ENCODE measurements at regions not wholly inside any gene's neighbourhood (a gene's known extent, or its start where the extent isn't known, plus 50 kb on each side); places are given as distances from the start of the nearest gene placed in this dataset.

DNA sequence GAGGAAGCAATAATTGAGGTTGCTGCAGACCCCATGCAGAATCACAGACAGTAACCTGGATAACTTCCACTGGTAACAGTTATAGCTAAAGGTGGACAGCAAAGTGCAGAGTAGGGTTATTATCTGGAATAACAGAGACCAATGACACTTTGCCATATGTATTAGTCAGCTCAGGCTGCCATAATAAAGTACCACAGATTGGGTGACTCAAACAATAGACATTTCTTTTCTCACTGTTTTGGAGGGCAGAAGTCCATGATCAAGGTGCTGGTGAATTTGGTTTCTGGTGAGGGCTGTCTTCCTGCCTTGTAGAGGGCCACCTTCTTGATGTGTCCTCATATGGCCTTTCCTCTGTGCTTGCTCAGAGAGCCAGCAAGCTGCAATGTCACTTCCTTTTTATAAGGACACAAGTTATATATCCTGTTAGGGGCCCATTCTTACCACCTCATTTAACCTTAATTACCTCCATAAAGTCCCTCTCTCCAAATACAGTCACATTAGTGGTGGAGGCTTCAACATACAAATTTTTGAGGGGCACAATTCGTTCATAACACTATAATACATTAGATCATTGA, 191.0 kb upstream of the LRP1B start:
- 44 to 71% (median 55%) methylated on average over 1 of the region's 1 CpG for WGBS, 5 donors
- Histone ChIP-seq H3K4me1 (no peaks in the 10 kb centered on the region), H3K27ac (no peak overlapping the region), H3K4me3 (no peak overlapping the region), H3K9me3 (no peaks in the 10 kb centered on the region), H3K27me3 (replicated peaks in 1 of 7) (no peaks in the 10 kb centered on the region), H3K36me3 (no peaks in the 10 kb centered on the region)
- intact Hi-C loops (cut with DNase I; ENCODE audit: low total_unique reads): no loop called here
- TF ChIP-seq, protein P1, sequence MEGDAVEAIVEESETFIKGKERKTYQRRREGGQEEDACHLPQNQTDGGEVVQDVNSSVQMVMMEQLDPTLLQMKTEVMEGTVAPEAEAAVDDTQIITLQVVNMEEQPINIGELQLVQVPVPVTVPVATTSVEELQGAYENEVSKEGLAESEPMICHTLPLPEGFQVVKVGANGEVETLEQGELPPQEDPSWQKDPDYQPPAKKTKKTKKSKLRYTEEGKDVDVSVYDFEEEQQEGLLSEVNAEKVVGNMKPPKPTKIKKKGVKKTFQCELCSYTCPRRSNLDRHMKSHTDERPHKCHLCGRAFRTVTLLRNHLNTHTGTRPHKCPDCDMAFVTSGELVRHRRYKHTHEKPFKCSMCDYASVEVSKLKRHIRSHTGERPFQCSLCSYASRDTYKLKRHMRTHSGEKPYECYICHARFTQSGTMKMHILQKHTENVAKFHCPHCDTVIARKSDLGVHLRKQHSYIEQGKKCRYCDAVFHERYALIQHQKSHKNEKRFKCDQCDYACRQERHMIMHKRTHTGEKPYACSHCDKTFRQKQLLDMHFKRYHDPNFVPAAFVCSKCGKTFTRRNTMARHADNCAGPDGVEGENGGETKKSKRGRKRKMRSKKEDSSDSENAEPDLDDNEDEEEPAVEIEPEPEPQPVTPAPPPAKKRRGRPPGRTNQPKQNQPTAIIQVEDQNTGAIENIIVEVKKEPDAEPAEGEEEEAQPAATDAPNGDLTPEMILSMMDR (IDR thresholded peaks at IDR 0.05 in 8 of 11, conservative IDR thresholded peaks at IDR 0.05 in 3 of 11): no peak
- TF ChIP-seq POLR2A (IDR thresholded peaks at IDR 0.05) (no peak), POLR2AphosphoS5 (IDR thresholded peaks at IDR 0.05) (no peak)
- DNase-seq: no peak

DNA sequence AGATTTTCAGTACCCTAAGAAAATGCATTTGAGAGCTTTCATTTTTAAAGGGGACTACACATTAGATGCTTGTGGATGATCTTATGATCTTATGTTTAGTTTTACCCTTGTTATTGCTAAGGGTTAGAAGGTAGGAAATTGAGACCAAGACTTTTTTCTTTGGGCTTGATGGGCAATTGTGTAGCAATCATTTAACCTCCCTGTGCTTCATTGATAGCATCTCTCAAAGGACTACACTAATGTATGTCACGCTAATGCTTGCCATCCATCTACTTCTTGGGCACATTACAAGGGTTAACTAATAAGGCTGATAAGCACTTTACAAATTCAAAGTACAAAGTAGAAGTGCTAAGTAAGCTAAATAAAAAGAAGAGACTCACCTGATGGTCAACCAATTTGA, 189.3 kb upstream of the LRP1B start:
- Histone ChIP-seq H3K36me3 (no peaks in the 10 kb centered on the region), H3K4me3 (no peak overlapping the region), H3K27me3 (replicated peaks in 1 of 7) (no peaks in the 10 kb centered on the region), H3K4me1 (no peaks in the 10 kb centered on the region), H3K27ac (no peak overlapping the region), H3K9me3 (no peaks in the 10 kb centered on the region)
- TF ChIP-seq POLR2AphosphoS5 (IDR thresholded peaks at IDR 0.05) (no peak), POLR2A (IDR thresholded peaks at IDR 0.05) (no peak)
- TF ChIP-seq, protein P1 (IDR thresholded peaks at IDR 0.05 in 8 of 11, conservative IDR thresholded peaks at IDR 0.05 in 3 of 11): no peak
- no peak for DNase-seq
- intact Hi-C loops (cut with DNase I; ENCODE audit: low total_unique reads): no loop called here
- WGBS, 5 donors: 87 to 96% (median 90%) methylated on average over 1 of the region's 1 CpG

DNA sequence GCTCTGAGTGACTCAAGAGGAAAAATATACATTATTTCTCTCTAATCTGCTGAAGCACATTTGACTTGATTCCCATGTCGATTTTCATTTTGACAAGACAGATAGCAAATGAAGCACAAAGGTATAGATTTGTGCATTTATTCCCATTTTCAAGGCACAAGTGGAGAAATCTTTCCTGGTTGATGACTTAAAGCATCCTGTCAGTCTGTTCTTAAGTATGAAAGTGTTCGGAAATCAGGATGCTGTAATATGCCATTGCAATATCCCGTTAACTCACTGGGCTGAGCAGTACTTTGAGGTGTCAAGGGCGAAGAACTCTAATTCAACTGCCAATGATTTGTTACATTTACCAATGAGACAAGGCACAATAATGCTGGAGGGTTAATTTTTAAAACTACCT, 185.2 kb upstream of the LRP1B start:
- H3K27ac ChIP-seq: no peak overlapping the region
- 74 to 90% (median 85%) methylated on average over 4 of the region's 4 CpGs for WGBS, 5 donors
- H3K4me1 ChIP-seq: no peaks in the 10 kb centered on the region
- H3K36me3 ChIP-seq: no peaks in the 10 kb centered on the region
- TF ChIP-seq POLR2A (IDR thresholded peaks at IDR 0.05) (no peak), POLR2AphosphoS5 (IDR thresholded peaks at IDR 0.05) (no peak)
- TF ChIP-seq, protein P1 (IDR thresholded peaks at IDR 0.05 in 8 of 11, conservative IDR thresholded peaks at IDR 0.05 in 3 of 11): no peak
- peaks cover 0 to 9% (median under 1%) of the 10 kb centered on the region in 8 donors for H3K9me3 ChIP-seq
- no peak overlapping the region for H3K4me3 ChIP-seq
- no peaks in the 10 kb centered on the region for H3K27me3 ChIP-seq (replicated peaks in 1 of 7)
- DNase-seq: no peak
- intact Hi-C loops (cut with DNase I; ENCODE audit: low total_unique reads): no loop called here

DNA sequence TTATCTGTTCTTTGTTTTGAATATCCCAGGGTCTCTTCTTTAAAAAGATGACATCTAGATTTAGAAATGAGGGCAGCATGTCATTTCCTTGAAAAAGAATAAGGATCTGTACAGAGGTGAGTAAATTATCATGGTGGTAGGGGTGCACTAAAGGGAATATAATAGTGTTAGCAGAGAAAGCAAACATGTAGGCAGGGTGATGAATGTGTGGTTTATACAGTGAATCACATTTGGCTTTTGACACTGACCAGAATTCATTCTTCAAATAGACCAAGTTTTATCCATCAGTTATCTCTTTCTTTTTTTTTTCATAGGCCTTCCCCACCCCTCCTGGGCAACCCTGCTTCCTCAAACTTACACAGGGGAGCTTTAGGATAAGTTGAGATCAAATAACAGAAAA, 184.5 kb upstream of the LRP1B start:
- TF ChIP-seq POLR2A (IDR thresholded peaks at IDR 0.05) (no peak), POLR2AphosphoS5 (IDR thresholded peaks at IDR 0.05) (no peak)
- TF ChIP-seq, protein P1 (IDR thresholded peaks at IDR 0.05 in 8 of 11, conservative IDR thresholded peaks at IDR 0.05 in 3 of 11): no peak
- H3K9me3 ChIP-seq: peaks cover 0 to 16% (median 7%) of the 10 kb centered on the region in 8 donors
- H3K4me3 ChIP-seq: no peak overlapping the region
- no peaks in the 10 kb centered on the region for H3K36me3 ChIP-seq
- H3K4me1 ChIP-seq: no peaks in the 10 kb centered on the region
- H3K27me3 ChIP-seq (replicated peaks in 1 of 7): no peaks in the 10 kb centered on the region
- no peak for DNase-seq
- intact Hi-C loops (cut with DNase I; ENCODE audit: low total_unique reads): no loop called here
- no peak overlapping the region for H3K27ac ChIP-seq
